HG03280 (cell line): ENCODE measurements at regions not wholly inside any gene's neighbourhood (a gene's known extent, or its start where the extent isn't known, plus 50 kb on each side); places are given as distances from the start of the nearest gene placed in this dataset.
A peak's percentile ranks its signal among the peaks of the same experiment; 100 is the strongest.

Experiments
- ATAC-seq: cut with Tn5 transposase; IDR thresholded peaks from one replicate; pipeline ENCODE4 v1.9.1; 2021; ENCODE audit warnings: mild to moderate bottlenecking, moderate library complexity; ENCODE audit not compliant: unreplicated experiment

- ATAC-seq: no peak
Measured at GRCh38 chr9:81532251-81532650, 157.1 kb downstream of the TLE1 start.

- ATAC-seq: no peak
Measured at GRCh38 chr9:81531511-81531910, 157.8 kb downstream of the TLE1 start.

GRCh38 chr9:81530846-81531245 is 158.5 kb downstream of the TLE1 start:
- no peak for ATAC-seq

GRCh38 chr9:81530310-81530810 is 159.0 kb downstream of the TLE1 start:
- peak; percentile 69 for ATAC-seq

- ATAC-seq: no peak
Measured at GRCh38 chr9:81529556-81530193, 159.7 kb downstream of the TLE1 start.

GRCh38 chr9:81526587-81526986 is 162.8 kb downstream of the TLE1 start:
- ATAC-seq: no peak

- ATAC-seq: peak; percentile 78
Measured at GRCh38 chr9:81522716-81523551, 166.4 kb downstream of the TLE1 start.

- no peak for ATAC-seq
Measured at GRCh38 chr9:81521892-81522291, 167.5 kb downstream of the TLE1 start.

- ATAC-seq: no peak
Measured at GRCh38 chr9:81519816-81520495, 169.4 kb downstream of the TLE1 start.

GRCh38 chr9:81517954-81518353 is 171.4 kb downstream of the TLE1 start:
- ATAC-seq: no peak

- ATAC-seq: no peak
Measured at GRCh38 chr9:81513059-81513458, 176.3 kb downstream of the TLE1 start.

GRCh38 chr9:81512641-81513040 is 176.7 kb downstream of the TLE1 start:
- no peak for ATAC-seq

GRCh38 chr9:81508476-81508875 is 180.9 kb downstream of the TLE1 start:
- ATAC-seq: no peak

- no peak for ATAC-seq
Measured at GRCh38 chr9:81506941-81507864, 182.1 kb downstream of the TLE1 start.

- no peak for ATAC-seq
Measured at GRCh38 chr9:81499594-81499993, 189.8 kb downstream of the TLE1 start.

GRCh38 chr9:81499021-81499454 is 190.3 kb downstream of the TLE1 start:
- no peak for ATAC-seq

- no peak for ATAC-seq
Measured at GRCh38 chr9:81498576-81498975, 190.8 kb downstream of the TLE1 start.

- ATAC-seq: no peak
Measured at GRCh38 chr9:81497091-81497490, 192.3 kb downstream of the TLE1 start.

- ATAC-seq: no peak
Measured at GRCh38 chr9:81492710-81493447, 196.5 kb downstream of the TLE1 start.
